PC-9 (cell line): ENCODE measurements at regions not wholly inside any gene's neighbourhood (a gene's known extent, or its start where the extent isn't known, plus 50 kb on each side); places are given as distances from the start of the nearest gene placed in this dataset.

Experiments
- BruUV-seq: library from RNA; stranded (reverse); fragments of 400-500 nt; replicated peaks from 2 replicates; lab custom pipeline; 2021; lab: Mats Ljungman, UMichigan
- CTCF ChIA-PET: fragments of 300-600 bp; sonication (Branson Sonifier 250); formaldehyde crosslinking; loops from one replicate; lab custom pipeline; 2022; ENCODE audit warnings: antibody characterized with exemption; lab: Charles Lee
- POLR2A ChIA-PET: fragments of 300-600 bp; sonication (Branson Sonifier 250); formaldehyde crosslinking; loops from one replicate; lab custom pipeline; 2022; ENCODE audit warnings: antibody characterized with exemption; ENCODE audit not compliant: unreplicated experiment; lab: Charles Lee
- DNase-seq, 2 experiments: peaks; one replicate each; pipeline versions ENCODE4 v3.0.0 to v3.0.0-alpha.2; 2015 to 2022; ENCODE audit warnings: mixed read lengths in 1 of 2
- H2AFZ ChIP-seq: fragments of 200-600 bp; sonication (generic); 2 replicates; pipeline ENCODE4 v1.8.1; 2017; ENCODE audit warnings: antibody characterized with exemption
- H3F3A ChIP-seq: fragments of 200-600 bp; sonication (generic); 2 replicates; pipeline ENCODE4 v1.8.1; 2017; ENCODE audit warnings: antibody characterized with exemption, mild to moderate bottlenecking, low read depth; ENCODE audit not compliant: insufficient read depth
- H3K27ac ChIP-seq: fragments of 200-600 bp; sonication (generic); 2 replicates; pipeline ENCODE4 v1.6.1; 2016; ENCODE audit warnings: mixed run types
- H3K27me3 ChIP-seq: fragments of 200-600 bp; sonication (generic); 2 replicates; pipeline ENCODE4 v1.6.1; 2016; ENCODE audit warnings: low read depth, mixed run types; ENCODE audit not compliant: insufficient read depth
- H3K36me3 ChIP-seq: fragments of 200-600 bp; sonication (generic); 2 replicates; pipeline ENCODE4 v1.6.1; 2016; ENCODE audit warnings: low read depth, mixed run types
- H3K4me1 ChIP-seq: fragments of 200-600 bp; sonication (generic); replicated peaks from 2 replicates; pipeline ENCODE4 v1.6.1; 2016; ENCODE audit warnings: mixed run types; ENCODE audit not compliant: insufficient read depth
- H3K4me2 ChIP-seq: fragments of 200-600 bp; sonication (generic); 2 replicates; pipeline ENCODE4 v1.6.1; 2017; ENCODE audit warnings: mixed run types
- H3K4me3 ChIP-seq: fragments of 200-600 bp; sonication (generic); 2 replicates; pipeline ENCODE4 v1.6.1; 2016; ENCODE audit warnings: mixed run types
- H3K79me2 ChIP-seq: fragments of 200-600 bp; sonication (generic); 2 replicates; pipeline ENCODE4 v1.6.1; 2017; ENCODE audit warnings: low read depth, mixed run types
- H3K9me2 ChIP-seq: fragments of 200-600 bp; sonication (generic); 2 replicates; pipeline ENCODE4 v1.8.1; 2017; ENCODE audit warnings: mild to moderate bottlenecking; ENCODE audit not compliant: insufficient read depth
- H3K9me3 ChIP-seq: fragments of 200-600 bp; sonication (generic); 2 replicates; pipeline ENCODE4 v1.8.1; 2016; ENCODE audit warnings: low read depth; ENCODE audit not compliant: insufficient read depth
- H4K20me1 ChIP-seq: fragments of 200-600 bp; sonication (generic); 2 replicates; pipeline ENCODE4 v1.8.1; 2017; ENCODE audit not compliant: insufficient read depth
- EZH2 ChIP-seq: fragments of 200-600 bp; sonication (generic); IDR thresholded peaks from 2 replicates; pipeline ENCODE4 v1.8.0; 2017; ENCODE audit warnings: antibody characterized with exemption, low read depth
- intact Hi-C: fragments of 100-400 bp; cut with micrococcal nuclease; formaldehyde crosslinking; loops from one replicate; pipeline ENCODE4 v1.10.0; 2022; ENCODE audit not compliant: unreplicated experiment
- TF ChIP-seq, protein P1 (sequence below): fragments of 200-600 bp; sonication (generic); conservative IDR thresholded peaks from 2 replicates; pipeline ENCODE4 v1.6.1; 2017; ENCODE audit warnings: mixed run types, antibody characterized with exemption, mild to moderate bottlenecking, moderate library complexity

DNA sequence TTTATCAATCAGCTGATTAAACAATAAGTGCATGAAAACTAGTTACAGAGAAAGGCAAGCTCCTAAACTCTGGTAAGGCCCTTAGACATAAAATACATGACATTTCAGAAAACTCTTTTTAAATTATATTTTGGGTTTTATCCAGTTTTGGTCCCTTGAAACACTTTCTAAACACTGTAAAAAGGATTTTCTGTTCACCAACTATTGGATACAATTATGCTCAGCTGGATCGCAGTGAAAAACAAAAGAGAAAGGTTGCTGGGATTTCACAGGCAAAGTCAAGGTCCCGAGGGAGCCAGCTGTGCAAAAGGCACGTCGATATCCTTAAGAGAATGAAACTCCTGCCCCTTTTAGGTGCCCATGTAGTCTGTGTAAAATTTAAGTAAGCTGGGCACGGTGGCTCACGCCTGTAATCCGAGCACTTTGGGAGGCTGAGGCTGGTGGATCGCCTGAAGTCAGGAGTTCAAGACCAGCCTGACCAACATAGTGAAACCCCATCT is 1018.4 kb upstream of the INTU start:
- no peaks in the 10 kb centered on the region for H4K20me1 ChIP-seq
- H3K27ac ChIP-seq = no peak overlapping the region
- H3K9me3 ChIP-seq = no peaks in the 10 kb centered on the region
- no peaks in the 10 kb centered on the region for H3K9me2 ChIP-seq
- ChIA-PET POLR2A (no interaction called here), CTCF (no interaction called here)
- no peaks in the 10 kb centered on the region for H3K36me3 ChIP-seq
- DNase-seq = no peak
- BruUV-seq = no TSS peak
- H2AFZ ChIP-seq = no peak overlapping the region
- no peaks in the 10 kb centered on the region for H3K4me1 ChIP-seq
- H3K4me2 ChIP-seq = no peak overlapping the region
- H3K79me2 ChIP-seq = no peaks in the 10 kb centered on the region
- H3K4me3 ChIP-seq = no peak overlapping the region
- H3K27me3 ChIP-seq = no peaks in the 10 kb centered on the region
- H3F3A ChIP-seq = no peaks in the 10 kb centered on the region
- intact Hi-C loops = no loop called here
- TF ChIP-seq EZH2 = no peak
- TF ChIP-seq, protein P1, sequence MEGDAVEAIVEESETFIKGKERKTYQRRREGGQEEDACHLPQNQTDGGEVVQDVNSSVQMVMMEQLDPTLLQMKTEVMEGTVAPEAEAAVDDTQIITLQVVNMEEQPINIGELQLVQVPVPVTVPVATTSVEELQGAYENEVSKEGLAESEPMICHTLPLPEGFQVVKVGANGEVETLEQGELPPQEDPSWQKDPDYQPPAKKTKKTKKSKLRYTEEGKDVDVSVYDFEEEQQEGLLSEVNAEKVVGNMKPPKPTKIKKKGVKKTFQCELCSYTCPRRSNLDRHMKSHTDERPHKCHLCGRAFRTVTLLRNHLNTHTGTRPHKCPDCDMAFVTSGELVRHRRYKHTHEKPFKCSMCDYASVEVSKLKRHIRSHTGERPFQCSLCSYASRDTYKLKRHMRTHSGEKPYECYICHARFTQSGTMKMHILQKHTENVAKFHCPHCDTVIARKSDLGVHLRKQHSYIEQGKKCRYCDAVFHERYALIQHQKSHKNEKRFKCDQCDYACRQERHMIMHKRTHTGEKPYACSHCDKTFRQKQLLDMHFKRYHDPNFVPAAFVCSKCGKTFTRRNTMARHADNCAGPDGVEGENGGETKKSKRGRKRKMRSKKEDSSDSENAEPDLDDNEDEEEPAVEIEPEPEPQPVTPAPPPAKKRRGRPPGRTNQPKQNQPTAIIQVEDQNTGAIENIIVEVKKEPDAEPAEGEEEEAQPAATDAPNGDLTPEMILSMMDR = no peak

DNA sequence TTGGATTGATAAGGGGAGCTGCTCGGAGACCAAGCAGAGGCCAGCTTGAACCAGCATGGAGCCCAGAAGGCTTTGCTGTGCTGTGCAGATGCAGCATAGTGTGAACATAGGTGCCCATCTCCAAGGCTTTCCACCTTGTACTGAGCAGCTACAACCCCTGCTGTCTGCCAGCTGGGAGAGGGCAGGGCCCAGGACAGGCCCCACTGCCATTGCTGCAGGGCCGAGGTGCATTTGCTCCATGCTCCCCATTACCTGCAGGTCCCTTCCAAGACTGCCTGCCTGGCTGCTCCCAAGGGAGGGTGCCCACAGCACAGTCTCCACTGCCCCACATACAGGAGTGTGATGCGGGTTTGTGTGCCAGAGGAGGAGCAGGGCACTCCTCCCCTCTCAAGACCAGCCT is 1016.0 kb upstream of the INTU start:
- H3K9me2 ChIP-seq = peaks cover 5% of the 10 kb centered on the region; the same call in 1 of the 2 replicates

DNA sequence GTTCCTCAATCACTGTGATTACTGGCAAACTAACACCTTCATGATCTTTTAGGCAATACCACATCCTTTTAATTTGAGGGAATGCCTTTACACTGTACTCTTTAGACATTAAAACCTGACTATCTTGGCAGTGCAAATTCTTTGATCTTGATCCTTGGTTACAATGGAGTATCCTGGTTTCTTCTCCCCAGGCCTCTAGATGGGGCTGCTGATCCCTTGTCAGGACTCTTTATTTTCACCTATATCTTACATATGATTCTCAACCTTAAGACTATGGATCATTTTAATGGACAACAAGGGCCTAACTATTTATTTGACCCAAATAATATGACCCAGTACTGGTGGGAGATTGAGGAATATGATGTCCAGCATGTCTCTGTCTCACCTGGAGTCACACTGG is 1005.5 kb upstream of the INTU start:
- Histone ChIP-seq H3K4me1 (no peaks in the 10 kb centered on the region), H2AFZ (no peak overlapping the region), H3F3A (no peaks in the 10 kb centered on the region), H3K27ac (no peak overlapping the region), H3K27me3 (no peaks in the 10 kb centered on the region), H3K36me3 (no peaks in the 10 kb centered on the region), H3K79me2 (no peaks in the 10 kb centered on the region), H3K4me3 (no peak overlapping the region), H3K9me2 (no peaks in the 10 kb centered on the region), H3K9me3 (no peaks in the 10 kb centered on the region), H4K20me1 (no peaks in the 10 kb centered on the region), H3K4me2 (no peak overlapping the region)
- CTCF ChIA-PET = no interaction called here
- no peak for TF ChIP-seq EZH2
- TF ChIP-seq, protein P1 = peak; percentile 58
- POLR2A ChIA-PET = no interaction called here
- no peak for DNase-seq
- intact Hi-C loops = loop anchor here (10.0 kb wide), 1 partner anchor 858 kb away; no protein-coding TSS in a partner anchor
- no TSS peak for BruUV-seq

More for the DNA sequence above, 1016.0 kb upstream of the INTU start:
- Histone ChIP-seq H3K36me3 (no peaks in the 10 kb centered on the region), H3K4me2 (no peak overlapping the region), H3K27me3 (no peaks in the 10 kb centered on the region), H2AFZ (no peak overlapping the region), H3K4me3 (no peak overlapping the region), H4K20me1 (no peaks in the 10 kb centered on the region), H3F3A (no peaks in the 10 kb centered on the region), H3K27ac (no peak overlapping the region), H3K9me3 (no peaks in the 10 kb centered on the region; the same call in 1 of the 2 replicates), H3K4me1 (no peaks in the 10 kb centered on the region), H3K79me2 (no peaks in the 10 kb centered on the region)
- ChIA-PET POLR2A (no interaction called here), CTCF (no interaction called here)
- no peak for DNase-seq
- intact Hi-C loops = no loop called here
- TF ChIP-seq, protein P1 = no peak
- no peak for TF ChIP-seq EZH2
- no TSS peak for BruUV-seq
